ENCODE measurements at regions not wholly inside any gene's neighbourhood (a gene's known extent, or its start where the extent isn't known, plus 50 kb on each side); places are given as distances from the start of the nearest gene placed in this dataset.

- H4K20me1 ChIP-seq (ENCODE audit: insufficient read depth): no peaks in the 10 kb centered on the region
- BruUV-seq (replicated peaks): no TSS peak
- no peaks in the 10 kb centered on the region for H3K79me2 ChIP-seq (ENCODE audit: low read depth)
- H3F3A ChIP-seq (ENCODE audit: insufficient read depth, low read depth): no peaks in the 10 kb centered on the region
- no peak for DNase-seq
- H3K27ac ChIP-seq: no peak overlapping the region
- H3K4me1 ChIP-seq (replicated peaks; ENCODE audit: insufficient read depth): no peaks in the 10 kb centered on the region
- no peaks in the 10 kb centered on the region for H3K36me3 ChIP-seq (ENCODE audit: low read depth)
- no peak overlapping the region for H3K4me2 ChIP-seq
- CTCF ChIA-PET: no interaction called here
- POLR2A ChIA-PET (ENCODE audit: unreplicated experiment): no interaction called here
- intact Hi-C loops (cut with micrococcal nuclease; ENCODE audit: unreplicated experiment): no loop called here
- peaks cover 26% of the 10 kb centered on the region for H3K27me3 ChIP-seq (ENCODE audit: insufficient read depth, low read depth)
- no peaks in the 10 kb centered on the region for H3K9me3 ChIP-seq (ENCODE audit: insufficient read depth, low read depth)
- TF ChIP-seq EZH2 (IDR thresholded peaks at IDR 0.05; ENCODE audit: low read depth) (no peak), CTCF (conservative IDR thresholded peaks at IDR 0.05) (no peak)
- H2AFZ ChIP-seq: no peak overlapping the region
- no peaks in the 10 kb centered on the region for H3K9me2 ChIP-seq (ENCODE audit: insufficient read depth)
- H3K4me3 ChIP-seq: no peak overlapping the region
Measured at GRCh38 chr15:72947709-72948108, 104.6 kb upstream of the NEO1 start.

- BruUV-seq (replicated peaks): no TSS peak
Measured at GRCh38 chr15:72944565-72944964, 107.7 kb upstream of the NEO1 start.

GRCh38 chr15:72940229-72940622 lies 112.0 kb upstream of the NEO1 start:
- Histone ChIP-seq H3K79me2 (ENCODE audit: low read depth) (no peaks in the 10 kb centered on the region), H4K20me1 (ENCODE audit: insufficient read depth) (no peaks in the 10 kb centered on the region), H3K4me3 (no peak overlapping the region), H3F3A (ENCODE audit: insufficient read depth, low read depth) (no peaks in the 10 kb centered on the region), H3K4me1 (replicated peaks; ENCODE audit: insufficient read depth) (no peaks in the 10 kb centered on the region), H3K9me2 (ENCODE audit: insufficient read depth) (no peaks in the 10 kb centered on the region), H3K36me3 (ENCODE audit: low read depth) (no peaks in the 10 kb centered on the region), H3K4me2 (no peak overlapping the region), H2AFZ (no peak overlapping the region), H3K9me3 (ENCODE audit: insufficient read depth, low read depth) (no peaks in the 10 kb centered on the region), H3K27me3 (ENCODE audit: insufficient read depth, low read depth) (peaks cover 76% of the 10 kb centered on the region), H3K27ac (no peak overlapping the region)
- intact Hi-C loops (cut with micrococcal nuclease; ENCODE audit: unreplicated experiment): no loop called here
- no peak for DNase-seq
- no TSS peak for BruUV-seq (replicated peaks)
- CTCF ChIA-PET: no interaction called here
- TF ChIP-seq EZH2 (IDR thresholded peaks at IDR 0.05; ENCODE audit: low read depth) (no peak), CTCF (conservative IDR thresholded peaks at IDR 0.05) (no peak)
- POLR2A ChIA-PET (ENCODE audit: unreplicated experiment): no interaction called here

More at GRCh38 chr15:72944565-72944964, 107.7 kb upstream of the NEO1 start:
- Histone ChIP-seq H3K4me3 (no peak overlapping the region), H3K9me3 (ENCODE audit: insufficient read depth, low read depth) (no peaks in the 10 kb centered on the region), H3K27ac (no peak overlapping the region), H3K9me2 (ENCODE audit: insufficient read depth) (no peaks in the 10 kb centered on the region), H3K79me2 (ENCODE audit: low read depth) (no peaks in the 10 kb centered on the region), H3K27me3 (ENCODE audit: insufficient read depth, low read depth) (peaks cover 51% of the 10 kb centered on the region), H3F3A (ENCODE audit: insufficient read depth, low read depth) (no peaks in the 10 kb centered on the region), H2AFZ (no peak overlapping the region), H3K36me3 (ENCODE audit: low read depth) (no peaks in the 10 kb centered on the region), H3K4me1 (replicated peaks; ENCODE audit: insufficient read depth) (no peaks in the 10 kb centered on the region), H4K20me1 (ENCODE audit: insufficient read depth) (no peaks in the 10 kb centered on the region), H3K4me2 (no peak overlapping the region)
- no peak for TF ChIP-seq CTCF (conservative IDR thresholded peaks at IDR 0.05)
- TF ChIP-seq EZH2 (IDR thresholded peaks at IDR 0.05; ENCODE audit: low read depth): no peak
- CTCF ChIA-PET: no interaction called here
- intact Hi-C loops (cut with micrococcal nuclease; ENCODE audit: unreplicated experiment): no loop called here
- POLR2A ChIA-PET (ENCODE audit: unreplicated experiment): no interaction called here
- no peak for DNase-seq
